ENCODE measurements at regions not wholly inside any gene's neighbourhood (a gene's known extent, or its start where the extent isn't known, plus 50 kb on each side); places are given as distances from the start of the nearest gene placed in this dataset.

- no peak for DNase-seq
- Mint-ChIP-seq H3K36me3 (ENCODE audit: low read depth) (peaks cover 2% of the 10 kb centered on the region), H3K27ac (peak overlapping the region; percentile 46), H3K9me3 (peaks cover 29% of the 10 kb centered on the region), H3K4me1 (peaks cover 14% of the 10 kb centered on the region), H3K27me3 (ENCODE audit: insufficient read depth) (peaks cover 59% of the 10 kb centered on the region), H3K4me3 (no peak overlapping the region)
- Histone ChIP-seq H3K9ac (ENCODE audit: extremely low read depth, low read length, poor library complexity, severe bottlenecking) (no peak overlapping the region), H3K4me1 (ENCODE audit: control insufficient read depth, insufficient read depth, low read length) (no peaks in the 10 kb centered on the region), H3K4me3 (ENCODE audit: low read length) (no peak overlapping the region), H3K9me3 (ENCODE audit: control insufficient read depth, low read length) (peaks cover 27% of the 10 kb centered on the region), H3K27ac (ENCODE audit: low read depth, low read length) (no peak overlapping the region), H3K36me3 (ENCODE audit: control insufficient read depth, insufficient read depth, low read length) (no peaks in the 10 kb centered on the region), H3K27me3 (ENCODE audit: control insufficient read depth, insufficient read depth, low read length, poor library complexity, severe bottlenecking) (peaks cover 43% of the 10 kb centered on the region)
- 33 to 34% methylated on average over 2 of the region's 2 CpGs for WGBS, 2 experiments (ENCODE audit: insufficient coverage in 1 of 2, insufficient read length in 1 of 2)
- TF ChIP-seq CTCF (conservative IDR thresholded peaks at IDR 0.05) = peak; percentile 42
These were observed 183.9 kb upstream of the ZNF618 start for GRCh38 chr9:113692256-113692655.

- WGBS, 2 experiments (ENCODE audit: insufficient coverage in 1 of 2, insufficient read length in 1 of 2) = 77 to 83% methylated on average over 2 to 4 of the region's 4 CpGs
- no peak overlapping the region for H3K27ac ChIP-seq (ENCODE audit: low read depth, low read length)
- peaks cover 27% of the 10 kb centered on the region for H3K9me3 ChIP-seq (ENCODE audit: control insufficient read depth, low read length)
- Mint-ChIP-seq H3K4me3 (no peak overlapping the region), H3K27me3 (ENCODE audit: insufficient read depth) (peaks cover 32% of the 10 kb centered on the region), H3K27ac (no peak overlapping the region), H3K36me3 (ENCODE audit: low read depth) (peaks cover 2% of the 10 kb centered on the region), H3K4me1 (peaks cover 17% of the 10 kb centered on the region), H3K9me3 (peaks cover 29% of the 10 kb centered on the region)
- H3K4me1 ChIP-seq (ENCODE audit: control insufficient read depth, insufficient read depth, low read length) = no peaks in the 10 kb centered on the region
- H3K36me3 ChIP-seq (ENCODE audit: control insufficient read depth, insufficient read depth, low read length) = no peaks in the 10 kb centered on the region
- DNase-seq = no peak
- H3K27me3 ChIP-seq (ENCODE audit: control insufficient read depth, insufficient read depth, low read length, poor library complexity, severe bottlenecking) = peaks cover 17% of the 10 kb centered on the region
- H3K9ac ChIP-seq (ENCODE audit: extremely low read depth, low read length, poor library complexity, severe bottlenecking) = no peak overlapping the region
- TF ChIP-seq CTCF (conservative IDR thresholded peaks at IDR 0.05) = no peak
- H3K4me3 ChIP-seq (ENCODE audit: low read length) = no peak overlapping the region
These were observed 181.2 kb upstream of the ZNF618 start for GRCh38 chr9:113694912-113695311.

GRCh38 chr9:113695440-113695851, 180.7 kb upstream of the ZNF618 start:
- Mint-ChIP-seq H3K27ac (no peak overlapping the region), H3K4me1 (peaks cover 20% of the 10 kb centered on the region), H3K36me3 (ENCODE audit: low read depth) (peaks cover 2% of the 10 kb centered on the region), H3K9me3 (peaks cover 29% of the 10 kb centered on the region), H3K27me3 (ENCODE audit: insufficient read depth) (peaks cover 27% of the 10 kb centered on the region), H3K4me3 (no peak overlapping the region)
- Histone ChIP-seq H3K4me3 (ENCODE audit: low read length) (no peak overlapping the region), H3K36me3 (ENCODE audit: control insufficient read depth, insufficient read depth, low read length) (no peaks in the 10 kb centered on the region), H3K27ac (ENCODE audit: low read depth, low read length) (no peak overlapping the region), H3K9ac (ENCODE audit: extremely low read depth, low read length, poor library complexity, severe bottlenecking) (no peak overlapping the region), H3K9me3 (ENCODE audit: control insufficient read depth, low read length) (peaks cover 27% of the 10 kb centered on the region), H3K4me1 (ENCODE audit: control insufficient read depth, insufficient read depth, low read length) (no peaks in the 10 kb centered on the region), H3K27me3 (ENCODE audit: control insufficient read depth, insufficient read depth, low read length, poor library complexity, severe bottlenecking) (peaks cover 12% of the 10 kb centered on the region)
- no peak for TF ChIP-seq CTCF (conservative IDR thresholded peaks at IDR 0.05)
- 83 to 85% methylated on average over 1 to 2 of the region's 2 CpGs for WGBS, 2 experiments (ENCODE audit: insufficient coverage in 1 of 2, insufficient read length in 1 of 2)
- DNase-seq = no peak
